Motor neuron (in vitro differentiated cells): ENCODE measurements at regions not wholly inside any gene's neighbourhood (a gene's known extent, or its start where the extent isn't known, plus 50 kb on each side); places are given as distances from the start of the nearest gene placed in this dataset.

Experiments
- ATAC-seq, 8 experiments: fragments of 200-7000 bp; cut with Tn5 transposase; replicated peaks in 6 of 8; 2 replicates each; pipeline ENCODE4 v1.8.0; 2021; ENCODE audit warnings: mild to moderate bottlenecking in 8 of 8, moderate library complexity in 8 of 8
- H3K27ac ChIP-seq, 2 donors: fragments of 250-450 bp; sonication (Bioruptor Pico); 2 replicates each; pipeline ENCODE4 v1.9.0; 2021; ENCODE audit warnings: antibody characterized with exemption in 2 of 2, mild to moderate bottlenecking in 2 of 2, moderate library complexity in 1 of 2
- H3K4me1 ChIP-seq, 2 donors: fragments of 250-450 bp; sonication (Bioruptor Pico); replicated peaks in 1 of 2; 2 replicates each; pipeline ENCODE4 v1.6.1; 2021; ENCODE audit warnings: antibody characterized with exemption in 2 of 2, mild to moderate bottlenecking in 2 of 2, moderate library complexity in 1 of 2
- H3K4me3 ChIP-seq, 5 donors: fragments of 250-450 bp; sonication (Bioruptor Pico); 2 replicates each; pipeline ENCODE4 v1.9.0; 2021; ENCODE audit warnings: antibody characterized with exemption in 5 of 5, mild to moderate bottlenecking in 5 of 5, moderate library complexity in 4 of 5
- WGBS, 10 experiments: fragments of 450-650 bp; shearing (Covaris generic); methylation state at CpG; one replicate each; pipeline ENCODE4 v1.0.0; 2022; 5-methylcytosine and 5-hydroxymethylcytosine counted together
- in situ Hi-C, 9 experiments: fragments of 400-800 bp; cut with MboI; loops; one replicate each; pipeline ENCODE4 v1.15.0; 2021; ENCODE audit warnings: low sequenced_read_pairs in 9 of 9, low pct_unique_long_range_greater_than_20kb in 2 of 9; ENCODE audit not compliant: unreplicated experiment in 9 of 9

GRCh38 chr14:75333606-75334548 lies 55.2 kb downstream of the FOS start:
- Histone ChIP-seq H3K27ac (peak overlapping the region in 1 of 2 donors; percentile 61), H3K4me1 (peaks cover 0 to 12% of the 10 kb centered on the region in 2 donors), H3K4me3 (no peak overlapping the region)
- ATAC-seq, result peak in 2 of 8 experiments; percentile 13 to 19
- in situ Hi-C loops, result no loop called here
- WGBS, 10 experiments, result 34 to 100% (median 86%) methylated on average over 1 to 15 of the region's 36 CpGs; no CpG with 5 or more reads in 1 of the 10 experiments

GRCh38 chr14:75334549-75335051 lies 56.0 kb downstream of the FOS start:
- Histone ChIP-seq H3K4me3 (no peak overlapping the region), H3K27ac (peak overlapping the region in 1 of 2 donors; percentile 61), H3K4me1 (peaks cover 0 to 12% of the 10 kb centered on the region in 2 donors)
- WGBS, 10 experiments, result 0 to 89% (median 69%) methylated on average over 1 to 8 of the region's 10 CpGs; no CpG with 5 or more reads in 1 of the 10 experiments
- in situ Hi-C loops, result no loop called here
- peak in 6 of 8 experiments; percentile 18 to 84 (median 62) for ATAC-seq

- no peak overlapping the region for H3K27ac ChIP-seq
- peaks cover 0 to 12% of the 10 kb centered on the region in 2 donors for H3K4me1 ChIP-seq
- in situ Hi-C loops, result no loop called here
- WGBS, 10 experiments, result 65 to 100% (median 82%) methylated on average over 1 to 4 of the region's 6 CpGs; no CpG with 5 or more reads in 2 of the 10 experiments
- peak in 5 of 8 experiments; percentile 24 to 43 (median 32) for ATAC-seq
- H3K4me3 ChIP-seq, result no peak overlapping the region
Measured at GRCh38 chr14:75335571-75335970, 56.9 kb downstream of the FOS start.

GRCh38 chr14:75338398-75338797 lies 59.8 kb downstream of the FOS start:
- ATAC-seq, result no peak
- in situ Hi-C loops, result no loop called here
- H3K4me3 ChIP-seq, result no peak overlapping the region
- H3K4me1 ChIP-seq, result peaks cover 0 to 12% of the 10 kb centered on the region in 2 donors
- H3K27ac ChIP-seq, result no peak overlapping the region

GRCh38 chr14:75339059-75339458 lies 60.4 kb downstream of the FOS start:
- WGBS, 10 experiments, result 0 to 100% (median 38%) methylated on average over 1 to 4 of the region's 4 CpGs; no CpG with 5 or more reads in 2 of the 10 experiments
- Histone ChIP-seq H3K4me3 (no peak overlapping the region), H3K27ac (no peak overlapping the region), H3K4me1 (peaks cover 0 to 10% of the 10 kb centered on the region in 2 donors)
- in situ Hi-C loops, result no loop called here
- ATAC-seq, result peak in 1 of 8 experiments; percentile 13

GRCh38 chr14:75340921-75341320 lies 62.3 kb downstream of the FOS start:
- in situ Hi-C loops, result no loop called here
- 17 to 95% (median 70%) methylated on average over 2 to 7 of the region's 8 CpGs; no CpG with 5 or more reads in 2 of the 10 experiments for WGBS, 10 experiments
- no peak for ATAC-seq
- Histone ChIP-seq H3K27ac (no peak overlapping the region), H3K4me1 (no peaks in the 10 kb centered on the region), H3K4me3 (no peak overlapping the region)

- Histone ChIP-seq H3K4me1 (no peaks in the 10 kb centered on the region), H3K27ac (no peak overlapping the region), H3K4me3 (no peak overlapping the region)
- in situ Hi-C loops, result no loop called here
- ATAC-seq, result peak in 1 of 8 experiments; percentile 51
Measured at GRCh38 chr14:75341620-75342019, 63.0 kb downstream of the FOS start.

- WGBS, 10 experiments, result 24 to 81% (median 68%) methylated on average over 1 to 4 of the region's 4 CpGs; no CpG with 5 or more reads in 2 of the 10 experiments
Measured at GRCh38 chr14:75342762-75343599, 64.4 kb downstream of the FOS start.

GRCh38 chr14:75343911-75344310 lies 65.3 kb downstream of the FOS start:
- peak in 4 of 8 experiments; percentile 44 to 55 (median 48) for ATAC-seq
- 43 to 86% (median 83%) methylated on average over 1 to 2 of the region's 2 CpGs; no CpG with 5 or more reads in 5 of the 10 experiments for WGBS, 10 experiments
- no peak overlapping the region for H3K27ac ChIP-seq

More at GRCh38 chr14:75342762-75343599, 64.4 kb downstream of the FOS start:
- ATAC-seq, result no peak
- H3K4me3 ChIP-seq, result no peak overlapping the region
- no peaks in the 10 kb centered on the region for H3K4me1 ChIP-seq
- in situ Hi-C loops, result no loop called here
- no peak overlapping the region for H3K27ac ChIP-seq

GRCh38 chr14:75344411-75344810 lies 65.8 kb downstream of the FOS start:
- in situ Hi-C loops, result no loop called here
- no peaks in the 10 kb centered on the region for H3K4me1 ChIP-seq
- H3K4me3 ChIP-seq, result no peak overlapping the region
- ATAC-seq, result no peak
- no peak overlapping the region for H3K27ac ChIP-seq
- 17 to 80% (median 62%) methylated on average over 1 to 2 of the region's 2 CpGs; no CpG with 5 or more reads in 4 of the 10 experiments for WGBS, 10 experiments

More at GRCh38 chr14:75343911-75344310, 65.3 kb downstream of the FOS start:
- in situ Hi-C loops, result no loop called here
- Histone ChIP-seq H3K4me1 (no peaks in the 10 kb centered on the region), H3K4me3 (no peak overlapping the region)

GRCh38 chr14:75350505-75351060 lies 72.0 kb downstream of the FOS start:
- in situ Hi-C loops, result no loop called here
- Histone ChIP-seq H3K4me1 (no peaks in the 10 kb centered on the region), H3K4me3 (no peak overlapping the region), H3K27ac (no peak overlapping the region)
- WGBS, 10 experiments, result 38 to 73% (median 63%) methylated on average over 1 of the region's 1 CpG; no CpG with 5 or more reads in 3 of the 10 experiments
- ATAC-seq, result no peak

GRCh38 chr14:75359098-75359497 lies 68.7 kb upstream of the JDP2 start:
- ATAC-seq, result no peak
- in situ Hi-C loops, result no loop called here
- H3K4me3 ChIP-seq, result no peak overlapping the region
- H3K27ac ChIP-seq, result no peak overlapping the region
- WGBS, 10 experiments, result 43 to 100% (median 85%) methylated on average over 1 to 3 of the region's 3 CpGs; no CpG with 5 or more reads in 1 of the 10 experiments
- H3K4me1 ChIP-seq, result no peaks in the 10 kb centered on the region
